Loucy (cell line): ENCODE measurements at regions not wholly inside any gene's neighbourhood (a gene's known extent, or its start where the extent isn't known, plus 50 kb on each side); places are given as distances from the start of the nearest gene placed in this dataset.

Experiments
- H2AFZ ChIP-seq: fragments of 200-600 bp; sonication (generic); 2 replicates; pipeline ENCODE4 v1.6.0; 2016; ENCODE audit warnings: antibody characterized with exemption, mild to moderate bottlenecking, low read length, moderate library complexity
- H3F3A ChIP-seq: fragments of 200-600 bp; 2 replicates; pipeline ENCODE4 v1.6.0; 2016; ENCODE audit warnings: antibody characterized with exemption, low read depth, mild to moderate bottlenecking
- H3K27me3 ChIP-seq: fragments of 200-600 bp; sonication (generic); 2 replicates; pipeline ENCODE4 v1.6.1; 2014; ENCODE audit warnings: low read length, mild to moderate bottlenecking; ENCODE audit not compliant: insufficient read depth, poor library complexity, severe bottlenecking
- H3K36me3 ChIP-seq: fragments of 200-600 bp; sonication (generic); 2 replicates; pipeline ENCODE4 v1.6.1; 2016; ENCODE audit warnings: low read length; ENCODE audit not compliant: insufficient read depth
- H3K4me1 ChIP-seq: fragments of 200-600 bp; sonication (generic); 2 replicates; pipeline ENCODE4 v1.5.1; 2014; ENCODE audit warnings: low read length, mild to moderate bottlenecking; ENCODE audit not compliant: insufficient read depth, poor library complexity, severe bottlenecking
- H3K4me2 ChIP-seq: fragments of 200-600 bp; sonication (generic); 2 replicates; pipeline ENCODE4 v1.6.0; 2014; ENCODE audit warnings: antibody characterized with exemption, low read length, low read depth, mild to moderate bottlenecking; ENCODE audit not compliant: poor library complexity, severe bottlenecking
- H3K4me3 ChIP-seq: fragments of 200-600 bp; sonication (generic); 2 replicates; pipeline ENCODE4 v1.5.1; 2014; ENCODE audit warnings: low read length, mild to moderate bottlenecking, mixed read lengths; ENCODE audit not compliant: poor library complexity, severe bottlenecking
- H3K79me2 ChIP-seq: fragments of 200-600 bp; sonication (generic); 2 replicates; pipeline ENCODE4 v1.6.1; 2014; ENCODE audit warnings: low read length; ENCODE audit not compliant: insufficient read depth
- H3K9ac ChIP-seq: fragments of 200-600 bp; sonication (generic); 2 replicates; pipeline ENCODE4 v1.6.0; 2014; ENCODE audit warnings: mild to moderate bottlenecking, low read depth, low read length, moderate library complexity; ENCODE audit not compliant: poor library complexity, severe bottlenecking
- H3K9me2 ChIP-seq: fragments of 200-600 bp; sonication (generic); replicated peaks from 2 replicates; pipeline ENCODE4 v1.6.1; 2016; ENCODE audit warnings: low read depth, low read length, mixed read lengths
- H3K9me3 ChIP-seq: fragments of 200-600 bp; sonication (generic); 2 replicates; pipeline ENCODE4 v1.6.1; 2014; ENCODE audit warnings: mild to moderate bottlenecking, antibody characterized with exemption, low read length, low read depth; ENCODE audit not compliant: insufficient read depth
- H4K20me1 ChIP-seq: fragments of 200-600 bp; sonication (generic); 2 replicates; pipeline ENCODE4 v1.6.0; 2014; ENCODE audit warnings: antibody characterized with exemption, low read length, mild to moderate bottlenecking; ENCODE audit not compliant: insufficient read depth, poor library complexity, severe bottlenecking
- CTCF ChIP-seq: fragments of 200-600 bp; sonication (generic); conservative IDR thresholded peaks from 2 replicates; pipeline ENCODE4 v1.5.1; 2014; ENCODE audit warnings: mild to moderate bottlenecking, antibody characterized with exemption, low read length
- EZH2phosphoT487 ChIP-seq: fragments of 200-600 bp; IDR thresholded peaks from 2 replicates; pipeline ENCODE4 v1.6.1; 2018; ENCODE audit warnings: antibody characterized with exemption, mild to moderate bottlenecking, moderate library complexity, borderline replicate concordance

- Histone ChIP-seq H4K20me1 (no peaks in the 10 kb centered on the region), H3K36me3 (no peaks in the 10 kb centered on the region), H3K79me2 (no peaks in the 10 kb centered on the region), H3K4me1 (peaks cover 7% of the 10 kb centered on the region), H3K27me3 (no peaks in the 10 kb centered on the region), H3K4me3 (no peak overlapping the region), H2AFZ (no peak overlapping the region), H3K4me2 (no peak overlapping the region), H3F3A (no peaks in the 10 kb centered on the region), H3K9me2 (no peaks in the 10 kb centered on the region), H3K9ac (no peak overlapping the region), H3K9me3 (no peaks in the 10 kb centered on the region)
- TF ChIP-seq EZH2phosphoT487 (no peak), CTCF (no peak)
These were observed 112.9 kb upstream of the STK17B start for GRCh38 chr2:196284144-196284844.

DNA sequence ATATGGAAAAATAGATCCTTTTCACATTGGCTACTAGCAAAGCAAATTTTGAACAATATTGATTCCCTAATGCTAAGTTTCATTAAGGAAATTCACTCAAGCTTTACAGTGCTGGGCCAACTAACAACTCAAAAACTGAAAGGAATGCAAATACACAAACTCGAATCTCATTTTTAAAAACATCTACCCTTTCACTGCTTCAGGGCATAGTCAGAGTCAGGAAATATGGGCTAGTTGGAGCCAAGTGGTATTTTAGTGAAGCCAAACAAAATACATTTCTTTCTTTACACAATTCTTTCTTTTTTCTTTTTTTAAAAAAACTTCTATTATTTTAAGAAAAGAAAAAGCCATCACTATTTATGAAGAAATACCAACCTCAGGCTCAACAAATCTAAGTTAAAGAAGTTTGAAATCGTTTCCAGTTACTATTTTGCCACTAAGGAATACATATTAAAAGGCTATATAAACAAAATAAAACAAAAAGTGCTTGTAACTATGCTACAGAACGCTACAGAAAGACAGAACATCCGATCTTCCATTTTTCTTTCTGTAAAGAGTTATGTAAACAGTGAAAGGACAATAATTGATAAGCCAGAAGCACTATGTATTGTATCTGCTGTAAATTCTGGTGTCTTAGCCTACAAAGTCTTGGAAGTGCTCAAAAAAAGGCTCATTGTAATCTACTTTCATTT, 113.6 kb upstream of the STK17B start:
- Histone ChIP-seq H3K9me2 (no peaks in the 10 kb centered on the region), H3F3A (no peaks in the 10 kb centered on the region), H2AFZ (no peak overlapping the region), H3K79me2 (no peaks in the 10 kb centered on the region), H3K27me3 (no peaks in the 10 kb centered on the region), H4K20me1 (no peaks in the 10 kb centered on the region), H3K9ac (no peak overlapping the region), H3K9me3 (no peaks in the 10 kb centered on the region), H3K4me1 (peaks cover 8% of the 10 kb centered on the region), H3K36me3 (no peaks in the 10 kb centered on the region), H3K4me3 (no peak overlapping the region), H3K4me2 (no peak overlapping the region)
- no peak for TF ChIP-seq CTCF
- TF ChIP-seq EZH2phosphoT487: no peak

DNA sequence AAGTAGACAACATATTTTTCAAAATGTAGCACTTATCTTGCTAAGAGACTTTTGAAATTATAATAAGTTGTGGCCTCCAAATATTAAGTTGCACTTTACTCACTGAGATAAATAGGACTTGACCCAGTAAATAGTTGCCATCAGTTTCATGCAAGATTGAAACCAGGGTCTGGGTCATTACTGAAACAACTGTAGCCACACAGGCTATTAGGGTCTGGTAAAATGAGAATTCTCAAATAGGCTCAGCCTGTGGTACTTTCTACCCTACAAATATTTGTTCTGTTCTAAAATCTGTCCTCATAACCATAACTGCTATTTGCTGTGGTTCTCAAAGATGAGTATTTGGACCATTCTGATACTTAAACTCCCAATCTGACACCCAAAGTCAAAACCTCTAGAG, 115.4 kb upstream of the STK17B start:
- Histone ChIP-seq H3K4me3 (no peak overlapping the region), H3K27me3 (no peaks in the 10 kb centered on the region), H3K9me3 (no peaks in the 10 kb centered on the region), H2AFZ (no peak overlapping the region), H3K36me3 (no peaks in the 10 kb centered on the region), H3K9me2 (no peaks in the 10 kb centered on the region), H3K9ac (no peak overlapping the region), H3F3A (no peaks in the 10 kb centered on the region), H3K4me1 (peaks cover 8% of the 10 kb centered on the region), H4K20me1 (no peaks in the 10 kb centered on the region), H3K4me2 (no peak overlapping the region), H3K79me2 (no peaks in the 10 kb centered on the region)
- no peak for TF ChIP-seq EZH2phosphoT487
- no peak for TF ChIP-seq CTCF
